BLaER1 treated with 17β-estradiol and CSF1 and Interleukin-3, amounts not matched to agents 10 nM and 100 nM (cell line): ENCODE measurements at regions not wholly inside any gene's neighbourhood (a gene's known extent, or its start where the extent isn't known, plus 50 kb on each side); places are given as distances from the start of the nearest gene placed in this dataset.
"Not testable (repeated sequence)": the region's sequence is repeated elsewhere in the genome, so short reads cannot be mapped to it uniquely, and the experiment has no call there.

Source experiments
- H3K27ac ChIP-seq, 11 experiments: shearing (Covaris generic); formaldehyde crosslinking; 2 replicates each; pipeline ENCODE4 v1.8.1; 2022
- H3K27me3 ChIP-seq, 11 experiments: shearing (Covaris generic); formaldehyde crosslinking; 2 replicates each; pipeline ENCODE4 v1.8.1; 2022
- H3K36me3 ChIP-seq, 11 experiments: shearing (Covaris generic); formaldehyde crosslinking; 2 replicates each; pipeline ENCODE4 v1.8.1; 2022
- H3K4me1 ChIP-seq, 10 experiments: shearing (Covaris generic); formaldehyde crosslinking; 2 replicates each; pipeline ENCODE4 v1.8.1; 2022
- H3K4me2 ChIP-seq, 11 experiments: shearing (Covaris generic); formaldehyde crosslinking; 2 replicates each; pipeline ENCODE4 v1.8.1; 2022
- H3K4me3 ChIP-seq, 10 experiments: shearing (Covaris generic); formaldehyde crosslinking; 2 replicates each; pipeline ENCODE4 v1.8.1; 2022
- H3K9ac ChIP-seq, 11 experiments: shearing (Covaris generic); formaldehyde crosslinking; 2 replicates each; pipeline ENCODE4 v1.8.1; 2022
- H3K9me3 ChIP-seq, 11 experiments: shearing (Covaris generic); formaldehyde crosslinking; replicated peaks in 1 of 11; 2 replicates each; pipeline ENCODE4 v1.8.1; 2022
- H4K20me1 ChIP-seq, 11 experiments: shearing (Covaris generic); formaldehyde crosslinking; 2 replicates each; pipeline ENCODE4 v1.8.1; 2022
- Cebpa-rat ChIP-seq, 11 experiments: shearing (Covaris generic); IDR thresholded peaks; 2 replicates each; pipeline ENCODE4 v1.8.1; 2022

DNA sequence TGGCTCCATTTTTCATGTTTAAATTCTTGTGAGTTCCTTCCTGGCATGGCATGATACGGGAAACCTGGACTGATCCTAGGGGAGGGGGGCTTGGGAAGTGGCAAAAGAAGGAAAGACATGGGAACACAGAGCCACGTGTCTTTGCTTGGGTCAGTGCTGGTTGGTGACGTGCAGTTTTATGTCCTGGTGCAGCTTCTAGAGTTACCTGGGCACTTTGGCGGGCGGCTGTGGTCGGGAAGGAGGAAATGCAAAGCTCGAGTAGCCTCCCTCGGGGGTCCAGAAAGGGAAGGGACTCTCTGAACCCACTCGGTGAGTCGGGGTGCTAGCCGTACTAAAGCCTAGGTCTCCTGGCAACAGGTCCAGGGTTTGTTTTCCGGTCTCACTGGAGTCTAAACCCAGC lies 94.6 kb downstream of the APOB start:
- Histone ChIP-seq H3K27ac (no peak overlapping the region), H3K4me2 (0 out of 22 replicates have a peak overlapping the region, but pooled peaks of 1 of the 11 experiments have one; percentile 10), H3K27me3 (no peaks in the 10 kb centered on the region), H4K20me1 (no peaks in the 10 kb centered on the region), H3K9ac (no peak overlapping the region), H3K36me3 (no peaks in the 10 kb centered on the region), H3K9me3 (no peaks in the 10 kb centered on the region), H3K4me3 (no peak overlapping the region), H3K4me1 (no peaks in the 10 kb centered on the region)
- no peak for TF ChIP-seq Cebpa-rat (IDR thresholded peaks at IDR 0.05)

GRCh38 chr2:20946468-20946867 lies 97.4 kb downstream of the APOB start:
- Histone ChIP-seq H3K4me2 (no peak overlapping the region), H3K9ac (no peak overlapping the region), H3K9me3 (no peaks in the 10 kb centered on the region), H3K27ac (no peak overlapping the region), H3K4me1 (no peaks in the 10 kb centered on the region), H4K20me1 (no peaks in the 10 kb centered on the region), H3K36me3 (no peaks in the 10 kb centered on the region), H3K27me3 (no peaks in the 10 kb centered on the region), H3K4me3 (no peak overlapping the region)
- no peak for TF ChIP-seq Cebpa-rat (IDR thresholded peaks at IDR 0.05)

GRCh38 chr2:20943721-20944120 lies 100.2 kb downstream of the APOB start:
- not testable (repeated sequence) for H3K27ac ChIP-seq, H3K36me3 ChIP-seq, H4K20me1 ChIP-seq, H3K4me3 ChIP-seq, H3K9me3 ChIP-seq, H3K4me2 ChIP-seq, H3K27me3 ChIP-seq, H3K9ac ChIP-seq, H3K4me1 ChIP-seq

DNA sequence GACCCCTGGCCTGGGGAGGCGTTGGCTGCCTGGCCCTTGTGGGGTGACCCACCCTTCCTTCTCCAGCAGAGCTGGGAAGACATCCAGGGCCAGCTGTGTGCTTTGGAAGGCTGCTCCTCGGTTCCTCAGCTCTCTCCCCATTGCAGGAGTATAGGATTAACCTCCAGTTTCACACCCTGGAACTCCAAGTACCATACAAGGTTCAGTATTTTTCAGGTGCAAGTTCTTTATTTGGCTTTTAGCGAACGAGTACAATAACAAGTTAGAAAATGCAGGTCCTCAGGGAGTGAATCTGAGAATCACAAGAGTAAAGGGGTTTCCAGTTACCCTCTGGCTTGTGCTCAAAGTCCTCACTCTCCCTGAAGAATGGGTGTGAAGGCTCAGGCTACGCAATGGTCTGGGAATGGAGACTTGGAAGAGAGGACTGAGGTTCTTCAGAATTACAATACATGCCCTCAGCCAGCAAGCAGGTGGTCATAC lies 101.2 kb downstream of the APOB start:
- H3K4me1 ChIP-seq = no peaks in the 10 kb centered on the region
- no peaks in the 10 kb centered on the region for H3K27me3 ChIP-seq
- no peak overlapping the region for H3K4me3 ChIP-seq
- H4K20me1 ChIP-seq = no peaks in the 10 kb centered on the region
- H3K9ac ChIP-seq = no peak overlapping the region
- H3K27ac ChIP-seq = no peak overlapping the region
- TF ChIP-seq Cebpa-rat (IDR thresholded peaks at IDR 0.05) = no peak
- no peak overlapping the region for H3K4me2 ChIP-seq
- H3K9me3 ChIP-seq = no peaks in the 10 kb centered on the region
- H3K36me3 ChIP-seq = no peaks in the 10 kb centered on the region

DNA sequence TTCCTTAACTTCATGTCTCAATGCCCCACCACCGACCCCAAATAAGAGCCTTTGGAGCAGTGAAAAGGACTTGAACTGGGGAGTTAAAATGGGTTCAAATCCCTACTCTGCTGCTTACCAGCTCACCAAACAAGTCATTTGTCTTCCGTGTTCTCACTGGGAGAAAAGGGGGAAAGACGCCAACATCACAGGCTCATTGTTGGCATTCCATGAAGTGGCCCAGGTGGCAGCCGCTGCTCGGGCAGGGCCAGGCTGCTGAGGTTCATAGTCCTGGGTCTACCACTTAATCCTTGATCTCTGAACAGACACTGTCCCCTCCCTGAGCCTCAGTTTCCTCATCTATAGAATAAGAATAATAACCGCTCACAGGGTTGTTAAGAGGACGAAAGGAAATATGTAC lies 103.0 kb downstream of the APOB start:
- H3K27me3 ChIP-seq = no peaks in the 10 kb centered on the region
- no peak for TF ChIP-seq Cebpa-rat (IDR thresholded peaks at IDR 0.05)

DNA sequence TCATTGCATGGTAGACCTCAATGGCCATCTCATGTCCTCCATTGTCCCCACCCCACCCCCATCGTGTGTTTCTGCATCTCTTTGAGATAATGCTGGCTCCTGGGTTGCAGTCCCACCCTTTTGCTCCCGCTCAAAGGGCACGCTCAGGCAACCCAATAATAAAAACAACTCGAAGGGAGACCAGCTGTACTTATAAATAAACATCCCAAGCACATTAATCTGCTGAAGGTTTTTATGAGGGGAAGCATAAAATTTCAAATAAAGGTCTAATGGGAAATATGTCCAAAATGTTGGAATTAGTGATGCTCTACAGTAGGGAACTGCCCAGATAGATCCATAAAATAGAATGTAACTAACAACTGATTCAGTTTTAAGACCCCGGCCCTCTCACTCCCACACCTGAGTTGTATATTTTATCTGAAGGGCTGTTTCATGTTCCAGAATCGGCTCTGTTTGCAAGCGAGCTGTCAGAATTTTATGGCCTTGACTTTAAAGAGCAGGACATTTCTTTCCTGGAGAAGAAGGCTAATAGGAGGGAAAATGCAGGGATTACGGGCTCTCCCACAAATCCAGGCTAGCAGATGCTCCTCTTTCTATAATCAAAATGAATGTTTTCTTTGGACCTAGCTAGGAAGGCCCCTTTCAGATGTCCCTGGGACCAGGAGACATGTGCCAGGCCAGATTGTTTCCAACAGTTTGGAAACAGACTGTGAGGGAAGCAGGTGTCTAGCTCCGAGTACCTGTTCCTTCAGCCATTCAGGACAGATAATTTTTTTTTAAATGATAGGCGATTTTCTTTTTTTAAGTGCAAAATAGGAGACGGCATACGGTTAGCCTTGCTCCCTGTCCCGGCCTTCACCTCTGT lies 103.7 kb downstream of the APOB start:
- Histone ChIP-seq H3K4me1 (no peaks in the 10 kb centered on the region), H3K36me3 (no peaks in the 10 kb centered on the region), H3K4me3 (no peak overlapping the region), H3K27me3 (no peaks in the 10 kb centered on the region), H3K27ac (no peak overlapping the region), H3K9ac (no peak overlapping the region), H4K20me1 (no peaks in the 10 kb centered on the region), H3K4me2 (no peak overlapping the region), H3K9me3 (no peaks in the 10 kb centered on the region)
- no peak for TF ChIP-seq Cebpa-rat (IDR thresholded peaks at IDR 0.05)

More for the DNA sequence above, 103.0 kb downstream of the APOB start:
- no peaks in the 10 kb centered on the region for H3K9me3 ChIP-seq
- H3K9ac ChIP-seq = no peak overlapping the region
- no peaks in the 10 kb centered on the region for H3K4me1 ChIP-seq
- no peak overlapping the region for H3K4me2 ChIP-seq
- no peak overlapping the region for H3K27ac ChIP-seq
- H3K4me3 ChIP-seq = no peak overlapping the region
- no peaks in the 10 kb centered on the region for H4K20me1 ChIP-seq
- H3K36me3 ChIP-seq = no peaks in the 10 kb centered on the region

DNA sequence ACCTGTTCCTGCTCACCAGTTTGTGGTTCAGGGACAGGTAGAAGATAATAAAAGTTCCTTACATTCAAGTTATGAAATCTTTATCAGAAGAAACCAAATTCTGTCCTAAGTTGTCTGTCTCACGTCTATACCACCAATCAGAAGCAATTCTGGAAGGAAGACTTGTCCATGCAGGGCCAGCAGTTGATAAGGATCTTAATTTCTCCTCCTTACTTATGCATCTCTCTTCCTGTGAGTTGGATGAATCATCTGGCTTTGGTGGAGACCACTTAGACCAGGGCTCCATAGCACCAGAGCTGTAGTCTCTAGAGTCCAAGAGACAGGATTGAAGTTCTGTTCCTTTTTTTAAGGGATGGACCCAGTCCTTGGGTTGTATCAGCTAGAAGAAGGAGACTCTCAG lies 106.5 kb downstream of the APOB start:
- Histone ChIP-seq H3K4me3 (no peak overlapping the region), H3K27me3 (no peaks in the 10 kb centered on the region), H3K4me2 (no peak overlapping the region), H3K4me1 (no peaks in the 10 kb centered on the region), H3K36me3 (no peaks in the 10 kb centered on the region), H3K9ac (no peak overlapping the region), H4K20me1 (no peaks in the 10 kb centered on the region), H3K27ac (no peak overlapping the region), H3K9me3 (no peaks in the 10 kb centered on the region)
- no peak for TF ChIP-seq Cebpa-rat (IDR thresholded peaks at IDR 0.05)

DNA sequence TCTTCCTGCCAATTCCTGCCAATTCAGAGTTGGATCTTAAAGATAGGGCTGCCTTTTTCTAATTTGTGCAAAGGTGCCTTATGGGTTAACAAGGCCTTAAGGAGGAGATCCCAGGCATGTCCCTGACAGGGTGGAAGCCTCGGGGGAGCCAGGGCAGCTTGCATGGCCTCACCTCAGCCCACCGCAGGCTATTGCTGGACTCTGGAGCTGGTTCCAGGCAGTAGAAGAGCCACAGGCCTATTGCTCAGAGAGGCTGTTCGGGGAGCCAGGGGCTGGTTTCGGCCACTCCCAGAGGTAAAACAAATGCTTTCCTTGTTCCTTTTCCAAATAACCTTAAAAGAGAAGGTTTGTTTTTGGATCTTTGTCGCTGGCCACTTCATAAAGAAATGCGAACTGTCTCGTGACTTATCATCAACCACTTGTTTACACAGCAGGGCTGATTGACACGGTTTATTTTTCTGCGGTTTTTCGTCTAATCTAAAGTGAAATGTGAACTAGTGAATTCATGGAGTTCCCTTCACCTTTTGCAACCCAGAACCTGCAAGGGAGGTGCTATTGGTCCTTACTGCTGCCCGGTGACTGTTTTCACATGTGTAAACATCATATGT lies 108.6 kb downstream of the APOB start:
- H3K9ac ChIP-seq = no peak overlapping the region
- no peaks in the 10 kb centered on the region for H3K36me3 ChIP-seq
- no peaks in the 10 kb centered on the region for H4K20me1 ChIP-seq
- H3K27me3 ChIP-seq = no peaks in the 10 kb centered on the region
- H3K4me1 ChIP-seq = peaks cover 0 to 10% (median 3%) of the 10 kb centered on the region in 10 experiments; a peak in 6 of 20 replicates
- peaks cover 0 to under 1% (median 0%) of the 10 kb centered on the region in 11 experiments; a peak in 1 of 22 replicates for H3K9me3 ChIP-seq
- no peak overlapping the region for H3K4me3 ChIP-seq
- TF ChIP-seq Cebpa-rat (IDR thresholded peaks at IDR 0.05) = no peak
- H3K27ac ChIP-seq = no peak overlapping the region
- H3K4me2 ChIP-seq = no peak overlapping the region

DNA sequence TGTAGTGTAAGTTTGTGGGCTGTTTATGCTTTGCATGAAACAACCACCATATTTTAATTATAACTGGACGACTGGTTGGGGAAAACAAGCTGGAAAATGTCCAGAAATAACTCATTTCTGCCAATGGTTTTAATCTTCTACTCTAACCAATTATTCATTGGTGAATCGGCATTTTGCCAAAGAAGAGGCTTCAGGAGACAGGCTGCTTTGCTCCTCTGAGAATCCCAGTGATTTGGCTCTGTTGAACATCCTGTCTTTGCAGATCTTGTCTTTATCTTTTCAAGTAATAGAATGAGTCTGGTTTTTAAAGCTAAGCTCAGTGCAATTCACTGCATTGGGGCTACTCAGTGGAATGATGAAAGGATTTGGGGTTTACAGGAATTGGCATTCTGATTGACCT lies 109.6 kb downstream of the APOB start:
- Histone ChIP-seq H3K9ac (no peak overlapping the region), H3K9me3 (peaks cover 6 to 11% (median 8%) of the 10 kb centered on the region in 11 experiments; a peak in 20 of 22 replicates), H3K4me2 (no peak overlapping the region)

More for the DNA sequence above, 109.6 kb downstream of the APOB start:
- no peaks in the 10 kb centered on the region for H3K36me3 ChIP-seq
- no peaks in the 10 kb centered on the region for H4K20me1 ChIP-seq
- no peak overlapping the region for H3K4me3 ChIP-seq
- H3K4me1 ChIP-seq = peaks cover 0 to 10% (median 3%) of the 10 kb centered on the region in 10 experiments; a peak in 6 of 20 replicates
- TF ChIP-seq Cebpa-rat (IDR thresholded peaks at IDR 0.05) = no peak
- no peak overlapping the region for H3K27ac ChIP-seq
- H3K27me3 ChIP-seq = no peaks in the 10 kb centered on the region
